ENCODE measurements at regions not wholly inside any gene's neighbourhood (a gene's known extent, or its start where the extent isn't known, plus 50 kb on each side); places are given as distances from the start of the nearest gene placed in this dataset.

DNA sequence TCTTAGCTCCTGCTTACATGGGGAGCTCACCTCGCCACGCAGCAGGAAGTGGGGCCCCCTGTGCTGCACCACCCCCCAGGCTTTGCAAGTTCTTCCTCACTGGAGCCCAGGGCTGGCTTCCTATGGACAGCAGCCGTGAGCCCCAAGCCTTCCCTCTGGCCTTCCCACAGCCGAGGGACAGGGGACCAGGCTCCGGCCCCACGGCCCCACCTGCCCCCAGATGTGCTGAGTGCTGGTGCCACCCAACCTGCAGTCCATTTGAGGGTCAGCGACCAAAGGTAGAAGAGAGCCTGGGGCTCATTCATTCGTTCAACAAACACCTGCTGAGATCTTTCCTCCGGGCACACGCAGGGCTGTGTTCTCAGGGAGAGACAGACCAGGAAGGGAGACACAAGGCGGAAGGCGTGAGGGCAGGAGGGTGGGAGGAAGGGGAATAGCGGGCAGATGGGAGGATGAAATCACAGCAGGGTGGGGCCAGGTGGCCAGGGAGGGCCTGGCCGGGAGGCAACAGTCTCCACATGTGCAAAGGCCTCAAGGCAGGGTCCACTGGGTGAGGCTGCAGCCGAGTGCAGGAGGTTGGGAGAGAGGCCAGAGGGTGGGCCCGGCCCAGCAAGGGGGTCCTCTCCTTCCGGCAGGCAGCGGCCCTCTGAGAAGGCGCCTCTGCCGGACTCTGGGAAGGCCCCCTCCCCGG lies 100.1 kb downstream of the FOXL3 start:
- no peak for TF ChIP-seq CTCF (IDR thresholded peaks at IDR 0.05)
- no peak for TF ChIP-seq POLR2A (IDR thresholded peaks at IDR 0.05)

Measured in prostate gland (tissue), 2 donors.